ENCODE measurements at regions not wholly inside any gene's neighbourhood (a gene's known extent, or its start where the extent isn't known, plus 50 kb on each side); places are given as distances from the start of the nearest gene placed in this dataset.
"Not testable (repeated sequence)": the region's sequence is repeated elsewhere in the genome, so short reads cannot be mapped to it uniquely, and the experiment has no call there.

- no peak for TF ChIP-seq PRDM6 (tag by site-specific recombination; IDR thresholded peaks at IDR 0.05)
Observed at GRCh38 chr18:14945286-14945685, 197.3 kb downstream of the ANKRD30B start (continued).

- no peak for TF ChIP-seq ZNF248 (tag by site-specific recombination; IDR thresholded peaks at IDR 0.05)
- TF ChIP-seq ZNF148 (tag by site-specific recombination; IDR thresholded peaks at IDR 0.05; ENCODE audit: borderline replicate concordance): no peak
- no peak for TF ChIP-seq ZNF366 (tag by site-specific recombination; conservative IDR thresholded peaks at IDR 0.05)
- TF ChIP-seq ZNF202 (tag by site-specific recombination; IDR thresholded peaks at IDR 0.05; ENCODE audit: borderline replicate concordance): no peak
- no peak for TF ChIP-seq WT1 (tag by site-specific recombination; IDR thresholded peaks at IDR 0.05)
- no peak for TF ChIP-seq ZNF157 (tag by site-specific recombination; IDR thresholded peaks at IDR 0.05)
- no peak for TF ChIP-seq ZNF514 (tag by site-specific recombination; IDR thresholded peaks at IDR 0.05)
- TF ChIP-seq ZNF585B (tag by site-specific recombination; IDR thresholded peaks at IDR 0.05): no peak
- TF ChIP-seq ZNF324 (tag by site-specific recombination; IDR thresholded peaks at IDR 0.05): no peak
- TF ChIP-seq ZBTB44 (tag by site-specific recombination; IDR thresholded peaks at IDR 0.05): no peak
- TF ChIP-seq ZNF221 (tag by site-specific recombination; IDR thresholded peaks at IDR 0.05; ENCODE audit: borderline replicate concordance): no peak
- TF ChIP-seq ZNF302 (tag by site-specific recombination; IDR thresholded peaks at IDR 0.05; ENCODE audit: low read depth): no peak
- no peak for TF ChIP-seq PRDM1 (tag by site-specific recombination; IDR thresholded peaks at IDR 0.05)
- POLR2A ChIA-PET: no interaction called here
- no peaks in the 10 kb centered on the region for H3K9me3 ChIP-seq (ENCODE audit: control insufficient read depth, insufficient read depth, low read depth, low read length)
Observed at GRCh38 chr18:14945984-14946383, 198.0 kb downstream of the ANKRD30B start.

GRCh38 chr18:14946741-14947470 lies 198.9 kb downstream of the ANKRD30B start:
- not testable (repeated sequence) for H3K27ac ChIP-seq (ENCODE audit: extremely low read depth, low read depth, low read length); H3K9me3 ChIP-seq (ENCODE audit: control insufficient read depth, insufficient read depth, low read depth, low read length)
- CTCF ChIA-PET: interaction anchor here (0.8 to 1.9 kb wide), 3 partner anchors 21 to 32 kb away, joined by 3 to 5 read pairs (median 3); no protein-coding TSS in a partner anchor

More at GRCh38 chr18:14945984-14946383, 198.0 kb downstream of the ANKRD30B start:
- CTCF ChIA-PET: interaction anchor here (1.0 kb wide), 1 partner anchor 31 kb away, joined by 3 read pairs; no protein-coding TSS in a partner anchor
- no peak overlapping the region for H3K27ac ChIP-seq (ENCODE audit: extremely low read depth, low read depth, low read length)
- no peaks in the 10 kb centered on the region for H3K4me1 ChIP-seq (ENCODE audit: control insufficient read depth, insufficient read depth, low read length)
- no peak overlapping the region for H3K4me3 ChIP-seq (ENCODE audit: low read depth, low read length)
- H3K36me3 ChIP-seq (ENCODE audit: control insufficient read depth in 2 of 2, insufficient read depth in 1 of 2, low read length in 2 of 2): no peaks in the 10 kb centered on the region

More at GRCh38 chr18:14946741-14947470, 198.9 kb downstream of the ANKRD30B start:
- H3K36me3 ChIP-seq (ENCODE audit: control insufficient read depth in 2 of 2, insufficient read depth in 1 of 2, low read length in 2 of 2); POLR2A ChIA-PET; H3K4me3 ChIP-seq (ENCODE audit: low read depth, low read length); H3K4me1 ChIP-seq (ENCODE audit: control insufficient read depth, insufficient read depth, low read length): not testable (repeated sequence)
